Medulla oblongata (tissue), 1 donor: ENCODE measurements at regions not wholly inside any gene's neighbourhood (a gene's known extent, or its start where the extent isn't known, plus 50 kb on each side); places are given as distances from the start of the nearest gene placed in this dataset.

ENCODE experiments used
- DNase-seq: peaks from one replicate; pipeline ENCODE4 v3.0.0-alpha.2; 2015; ENCODE audit errors: extremely low spot score

GRCh38 chr11:128093689-128094088 is 493.7 kb downstream of the ETS1 start:
- DNase-seq = no peak

GRCh38 chr11:128089962-128090361 is 497.4 kb downstream of the ETS1 start:
- DNase-seq = no peak

- DNase-seq = no peak
Measured at GRCh38 chr11:128086794-128087193, 500.6 kb downstream of the ETS1 start.

- no peak for DNase-seq
Measured at GRCh38 chr11:128085276-128085675, 502.1 kb downstream of the ETS1 start.

GRCh38 chr11:128082574-128082973 is 504.8 kb downstream of the ETS1 start:
- DNase-seq = no peak

- no peak for DNase-seq
Measured at GRCh38 chr11:128069665-128070064, 517.7 kb downstream of the ETS1 start.

- DNase-seq = no peak
Measured at GRCh38 chr11:128067780-128068179, 519.6 kb downstream of the ETS1 start.

- no peak for DNase-seq
Measured at GRCh38 chr11:128066399-128066798, 521.0 kb downstream of the ETS1 start.

- no peak for DNase-seq
Measured at GRCh38 chr11:128061281-128061871, 526.0 kb downstream of the ETS1 start.

GRCh38 chr11:128058580-128059208 is 528.7 kb downstream of the ETS1 start:
- no peak for DNase-seq

GRCh38 chr11:128057786-128058395 is 529.5 kb downstream of the ETS1 start:
- no peak for DNase-seq

- no peak for DNase-seq
Measured at GRCh38 chr11:128055576-128056217, 531.7 kb downstream of the ETS1 start.

GRCh38 chr11:128053981-128054931 is 533.1 kb downstream of the ETS1 start:
- DNase-seq = no peak

- no peak for DNase-seq
Measured at GRCh38 chr11:128052912-128053641, 534.3 kb downstream of the ETS1 start.

GRCh38 chr11:128048121-128048520 is 539.2 kb downstream of the ETS1 start:
- no peak for DNase-seq

GRCh38 chr11:128047026-128047425 is 540.3 kb downstream of the ETS1 start:
- DNase-seq = no peak

- DNase-seq = no peak
Measured at GRCh38 chr11:128046213-128046612, 541.1 kb downstream of the ETS1 start.

GRCh38 chr11:128045094-128045725 is 542.1 kb downstream of the ETS1 start:
- DNase-seq = no peak

- DNase-seq = no peak
Measured at GRCh38 chr11:128042290-128042751, 545.0 kb downstream of the ETS1 start.

- no peak for DNase-seq
Measured at GRCh38 chr11:128040603-128041002, 546.8 kb downstream of the ETS1 start.
